Putamen (tissue), 1 donor: ENCODE measurements at regions not wholly inside any gene's neighbourhood (a gene's known extent, or its start where the extent isn't known, plus 50 kb on each side); places are given as distances from the start of the nearest gene placed in this dataset.
"Not testable (repeated sequence)": the region's sequence is repeated elsewhere in the genome, so short reads cannot be mapped to it uniquely, and the experiment has no call there.

ENCODE experiments used
- DNase-seq: peaks from one replicate; pipeline ENCODE4 v3.0.0-alpha.2; 2016; ENCODE audit warnings: low spot score

DNA sequence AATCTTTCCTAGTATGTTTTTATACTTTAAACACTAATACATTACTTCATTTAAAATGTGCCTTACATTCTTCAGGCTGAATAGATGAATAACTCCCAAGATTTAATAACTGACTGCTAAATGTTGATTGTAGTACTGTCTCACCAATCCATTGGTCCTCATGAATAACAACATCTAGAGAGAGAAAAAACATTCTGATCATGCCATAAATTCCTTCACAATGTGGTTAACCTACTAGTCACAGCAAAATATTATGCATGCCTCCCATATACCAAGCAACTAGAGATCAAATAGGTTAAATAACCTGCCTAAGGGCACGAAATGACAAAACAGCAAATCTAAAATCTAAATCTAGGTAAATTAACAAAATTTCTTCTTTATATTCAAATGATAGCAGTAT lies 66.2 kb downstream of the SYT15 start:
- not testable (repeated sequence) for DNase-seq

DNA sequence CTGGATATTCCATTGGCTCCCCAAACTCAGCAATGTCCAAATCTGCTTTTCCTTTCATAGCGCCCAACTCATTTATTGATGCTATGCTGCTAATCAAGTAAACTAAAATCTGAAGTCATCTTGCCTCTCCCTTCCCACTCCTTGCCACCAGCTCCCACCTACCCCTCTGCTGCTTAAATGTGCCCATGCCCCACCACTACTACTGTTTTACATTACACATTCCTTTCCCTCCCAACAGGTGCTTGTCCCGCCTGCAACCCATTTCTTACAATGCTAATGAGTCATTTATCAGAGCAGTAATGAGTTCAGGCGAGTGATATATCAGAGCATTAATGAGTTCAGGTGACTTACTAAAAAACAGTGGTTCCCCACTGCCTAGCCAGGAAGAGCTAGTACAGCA lies 67.2 kb downstream of the SYT15 start:
- not testable (repeated sequence) for DNase-seq

DNA sequence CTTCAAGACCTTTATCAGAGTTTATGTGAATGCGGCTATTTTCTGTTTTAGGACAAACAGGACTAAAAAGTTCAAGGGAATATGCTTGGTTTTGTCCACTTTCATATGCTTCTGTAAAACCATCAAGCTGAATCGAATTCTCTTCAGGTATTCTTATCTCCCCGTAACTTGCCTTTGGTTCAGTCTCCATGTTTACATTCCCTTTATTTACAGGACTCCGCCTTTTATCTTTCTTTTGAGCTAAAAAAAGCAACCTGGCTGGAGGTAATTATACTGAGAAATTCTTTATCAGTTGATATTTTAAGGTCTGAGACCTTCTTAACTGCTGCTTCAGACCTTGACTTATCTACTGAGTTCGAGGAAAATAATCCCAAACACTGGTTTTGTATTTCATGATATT lies 72.0 kb downstream of the SYT15 start:
- DNase-seq: not testable (repeated sequence)

DNA sequence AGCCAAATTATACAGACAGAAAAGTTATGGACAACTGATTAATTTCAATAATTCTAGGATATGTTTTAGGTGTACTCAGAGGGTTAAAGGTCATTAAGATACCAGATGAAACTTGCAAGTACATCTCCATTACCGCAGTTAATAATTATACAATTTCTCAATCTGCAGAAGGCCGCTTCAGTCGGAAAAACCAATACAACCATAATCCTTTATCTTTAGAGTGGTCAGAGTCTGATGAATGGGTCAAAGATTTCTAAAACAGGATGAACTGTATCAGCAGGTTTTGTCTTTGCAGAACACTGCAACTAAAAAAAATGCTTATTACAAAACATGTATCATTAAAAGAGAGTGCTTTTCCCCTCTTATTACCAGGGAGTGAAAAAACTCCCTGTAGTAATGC lies 78.5 kb downstream of the SYT15 start:
- DNase-seq: not testable (repeated sequence)

DNA sequence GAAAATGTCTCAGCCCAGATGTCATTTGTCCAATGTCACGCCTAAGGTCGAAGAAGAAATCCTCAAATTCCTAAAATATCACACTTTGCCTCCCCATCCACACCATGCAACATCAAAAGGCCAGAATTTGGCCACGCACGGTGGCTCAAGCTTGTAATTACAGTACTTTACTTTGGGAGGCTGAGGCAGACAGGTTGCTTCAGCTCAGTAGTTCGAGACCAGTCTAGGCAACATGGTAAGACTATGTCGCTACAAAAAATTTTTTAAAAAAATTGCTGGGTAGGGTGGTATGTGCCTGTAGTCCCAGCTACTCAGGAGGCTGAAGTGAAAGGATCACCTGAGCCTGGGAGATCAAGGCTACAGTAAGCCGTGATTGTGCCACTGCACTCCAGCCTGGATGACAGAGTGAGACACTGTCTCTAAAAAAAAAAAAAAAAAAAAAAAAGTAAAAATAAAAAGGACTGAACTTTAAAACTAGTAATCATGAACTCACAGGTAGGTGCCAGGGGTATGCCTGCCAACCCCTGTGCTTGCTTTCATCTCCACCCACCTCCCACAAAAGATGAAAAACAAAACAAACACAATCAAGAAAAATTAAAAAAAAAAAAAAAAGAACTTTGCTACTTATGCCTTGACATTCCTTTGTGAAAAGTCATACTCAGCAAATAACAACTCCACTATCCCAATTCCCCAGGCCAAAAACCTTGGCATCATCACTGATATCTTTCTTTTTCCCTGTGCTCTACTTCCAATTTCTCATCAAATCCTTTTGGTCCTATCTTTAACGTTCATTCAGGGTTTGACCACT lies 81.3 kb downstream of the SYT15 start:
- not testable (repeated sequence) for DNase-seq

DNA sequence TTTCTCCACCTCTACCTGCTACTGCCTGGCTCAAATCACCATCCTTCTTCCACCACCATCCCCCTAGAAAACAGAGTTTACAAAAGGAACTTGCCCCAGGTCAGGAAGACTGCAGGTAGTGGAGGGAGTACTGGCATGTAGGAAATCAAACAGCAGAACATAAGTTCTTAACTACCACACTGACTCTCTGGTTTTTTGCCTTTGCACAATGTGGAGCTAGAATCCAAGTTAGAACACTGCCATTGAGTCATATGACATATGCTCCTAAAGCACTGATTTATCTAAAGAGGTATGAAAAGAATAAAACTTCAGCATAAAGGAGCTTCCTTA lies 81.9 kb downstream of the SYT15 start:
- DNase-seq: not testable (repeated sequence)

DNA sequence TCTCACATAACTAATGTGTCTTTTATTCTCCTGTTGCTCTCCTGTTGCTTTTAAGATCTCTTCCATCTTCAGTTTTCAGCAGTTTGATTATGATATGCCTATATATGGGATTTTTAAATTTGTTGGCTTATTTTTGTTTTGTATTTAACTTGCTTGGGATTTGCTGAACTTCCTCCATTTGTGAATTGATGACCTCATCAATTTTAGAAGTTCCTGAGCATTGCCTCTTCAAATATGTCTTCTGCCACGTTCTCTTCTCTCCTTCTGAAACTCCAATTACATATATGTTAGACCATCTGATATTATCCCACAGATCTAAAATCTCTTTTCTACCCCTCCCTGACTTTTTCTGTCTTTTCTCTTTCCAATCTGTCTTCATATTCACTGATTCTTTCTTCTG lies 86.6 kb downstream of the SYT15 start:
- not testable (repeated sequence) for DNase-seq

DNA sequence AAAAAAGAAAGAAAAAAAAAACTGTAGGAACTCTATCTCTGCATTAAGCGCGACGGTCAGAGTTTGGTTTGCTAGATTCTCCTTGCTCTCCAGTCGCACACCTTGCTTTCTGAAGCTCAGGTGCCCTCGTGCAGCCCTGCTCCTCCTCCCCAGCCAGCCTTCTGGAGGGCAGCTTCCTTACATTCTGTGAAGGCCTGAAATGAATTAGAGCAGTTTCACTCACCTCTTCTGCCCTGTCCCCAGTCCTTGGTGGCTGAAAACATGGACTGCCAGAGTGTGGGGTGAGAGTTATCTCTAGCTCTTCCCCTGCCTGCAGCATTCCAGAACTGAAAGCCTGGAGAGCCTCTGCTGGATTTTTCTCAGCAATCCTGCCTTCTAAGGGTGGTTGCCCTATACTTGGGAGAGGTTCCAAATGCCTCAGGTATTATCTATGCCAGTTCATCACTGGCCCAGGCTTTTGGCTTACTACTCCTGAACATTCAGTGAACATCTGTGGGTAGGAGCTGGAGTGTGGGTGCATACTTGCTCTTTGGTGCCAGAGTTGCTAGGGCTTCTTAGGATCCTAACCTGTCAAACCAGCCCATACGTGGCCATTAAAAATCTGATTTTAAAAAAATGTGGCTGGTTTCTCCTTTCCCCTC lies 89.5 kb downstream of the SYT15 start:
- not testable (repeated sequence) for DNase-seq

DNA sequence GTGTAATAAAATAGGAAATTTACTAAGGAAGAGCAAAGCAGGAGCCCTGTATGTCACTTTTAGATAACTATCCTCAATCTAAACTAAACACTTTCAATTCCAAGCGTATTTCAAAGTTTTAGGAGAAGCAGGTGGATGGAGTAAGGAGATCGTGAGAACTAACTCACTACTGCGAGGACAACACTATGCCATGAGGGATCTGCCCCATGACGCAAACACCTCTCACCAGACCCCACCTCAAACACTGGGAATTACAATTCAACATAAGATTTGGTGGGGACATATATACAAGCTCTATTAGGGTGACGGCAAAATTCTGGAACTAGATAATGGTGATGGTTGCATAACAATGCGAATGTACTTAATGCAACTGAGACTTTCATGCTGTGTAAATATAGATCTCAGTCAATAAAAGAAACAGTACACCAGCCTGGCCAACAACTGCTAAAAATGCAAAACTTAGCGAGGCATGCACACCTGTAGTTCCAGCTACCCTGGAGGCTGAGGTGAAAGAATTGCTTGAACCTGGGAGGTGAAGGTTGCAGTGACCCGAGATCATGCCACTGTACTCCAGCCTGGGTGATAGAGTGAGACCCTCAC lies 99.0 kb downstream of the SYT15 start:
- not testable (repeated sequence) for DNase-seq

DNA sequence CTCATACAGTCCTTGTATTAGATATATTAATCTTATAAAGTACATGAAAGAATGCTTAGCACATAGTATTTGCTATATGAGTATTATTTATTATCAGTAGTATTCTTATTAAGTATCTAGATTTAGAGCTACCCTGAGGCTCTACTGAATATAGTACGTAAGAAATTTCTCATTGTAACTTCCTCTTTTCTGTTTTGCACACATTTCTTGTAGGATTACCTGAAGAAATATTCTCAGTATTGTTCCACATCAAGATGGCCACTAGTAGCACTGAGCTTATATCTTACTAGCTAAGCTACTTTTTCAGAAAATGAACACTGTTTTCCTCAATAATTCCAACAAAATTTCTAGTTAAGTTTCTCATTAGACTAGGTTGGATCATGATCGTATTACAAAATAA lies 112.5 kb downstream of the SYT15 start:
- not testable (repeated sequence) for DNase-seq

DNA sequence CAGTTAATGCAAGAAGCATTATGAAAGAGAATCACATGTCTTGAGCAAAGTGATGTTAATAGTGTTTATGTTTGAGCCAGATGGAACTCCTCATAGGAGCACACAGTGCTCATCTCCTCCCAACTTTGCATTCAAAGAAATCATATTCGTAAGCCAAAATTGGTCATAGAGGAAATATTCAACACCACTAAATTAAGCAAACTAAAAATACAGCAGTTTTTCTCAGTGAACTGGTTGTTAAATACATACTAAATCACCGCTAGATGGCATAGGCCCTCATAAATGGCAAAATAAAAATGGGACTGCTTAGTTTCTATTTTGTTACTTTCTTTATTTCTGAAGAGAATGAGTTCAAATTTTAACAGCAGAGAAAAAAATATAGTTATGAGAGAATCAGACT lies 114.3 kb downstream of the SYT15 start:
- not testable (repeated sequence) for DNase-seq

DNA sequence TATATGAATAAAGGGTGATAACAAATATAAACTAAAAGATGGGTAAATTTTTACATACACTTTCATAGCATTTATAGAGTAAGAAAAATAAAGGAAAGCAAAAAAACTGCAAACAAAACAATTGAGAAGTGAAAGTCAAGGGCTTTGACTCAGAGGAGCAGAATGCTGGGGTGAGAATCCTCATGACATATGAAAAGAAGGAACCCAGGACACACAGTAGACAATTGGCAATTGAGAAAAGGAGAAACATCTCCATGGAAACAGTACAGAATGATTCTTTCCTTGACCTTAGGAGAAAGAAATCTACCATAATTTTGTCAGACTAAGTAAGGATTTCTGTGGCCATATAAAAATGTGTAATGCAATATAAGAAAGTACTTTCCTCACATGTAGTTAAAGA lies 138.3 kb downstream of the SYT15 start:
- not testable (repeated sequence) for DNase-seq

DNA sequence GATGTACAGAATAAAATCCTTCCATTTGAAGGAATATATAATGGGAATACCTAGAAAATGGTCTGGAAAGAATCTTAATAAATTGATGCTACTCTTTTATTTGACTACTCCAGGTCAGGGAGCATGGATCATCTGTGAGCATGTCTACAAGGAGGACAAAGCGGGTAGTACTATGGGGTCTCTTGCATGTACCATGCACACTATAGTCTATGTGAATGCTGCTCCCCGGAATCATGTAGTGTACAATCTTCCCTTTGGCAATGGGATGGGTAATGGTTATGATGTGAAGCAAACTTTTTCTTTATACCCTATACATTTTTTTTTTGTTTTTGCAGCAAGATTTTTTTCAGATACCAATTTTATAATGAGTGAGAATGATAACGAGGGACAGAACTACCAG lies 139.1 kb downstream of the SYT15 start:
- not testable (repeated sequence) for DNase-seq

DNA sequence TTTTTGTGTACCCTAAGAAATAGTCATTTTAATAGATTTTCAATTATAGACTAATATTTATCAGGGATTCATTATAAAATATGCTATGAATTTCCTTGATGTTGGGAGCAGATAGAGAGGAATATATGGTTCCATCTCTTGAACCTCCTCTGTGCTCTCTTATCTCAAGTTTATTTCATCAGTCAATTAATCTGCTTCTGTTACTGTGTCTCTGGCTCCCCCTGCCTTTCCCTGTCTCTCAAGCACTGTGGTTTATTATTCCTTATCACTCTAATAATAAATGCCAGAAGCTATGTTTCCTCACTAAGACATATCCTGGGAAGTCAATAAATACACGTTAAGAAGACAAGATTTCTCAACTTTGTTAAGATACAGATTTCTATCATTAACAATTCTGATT lies 141.5 kb downstream of the SYT15 start:
- DNase-seq: peak; percentile 4

DNA sequence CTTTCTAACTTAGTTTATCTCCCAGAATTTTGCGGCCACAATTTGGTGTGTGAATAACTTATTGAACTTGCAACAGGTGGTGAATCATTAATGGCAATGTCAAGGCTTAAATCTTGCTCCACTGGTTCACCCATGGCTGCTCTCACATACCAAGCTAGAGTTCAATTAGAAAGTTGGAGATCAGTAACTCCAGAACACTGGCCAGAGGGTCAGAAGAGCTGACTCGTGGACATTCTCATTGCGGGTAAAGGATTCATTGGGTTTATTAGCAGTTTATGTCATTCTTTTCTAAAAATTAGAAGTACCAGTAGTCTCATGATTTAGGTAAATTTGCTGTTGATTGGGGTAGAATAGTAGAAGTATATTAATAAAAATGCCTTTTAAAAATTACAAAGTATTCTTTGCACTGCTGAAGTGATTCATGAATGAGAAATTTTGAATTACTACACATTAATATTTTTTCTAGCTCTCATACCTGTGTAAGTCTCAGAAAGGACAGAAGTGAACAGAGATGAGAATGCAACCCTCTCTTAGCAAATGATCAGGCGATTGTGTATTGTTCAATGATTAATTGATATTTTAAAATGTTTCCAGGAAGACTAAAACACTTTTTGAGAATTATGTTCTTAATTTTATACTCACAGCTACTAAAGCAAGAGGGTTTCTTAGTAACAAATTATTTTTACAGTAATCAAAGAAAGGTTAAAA lies 142.0 kb downstream of the SYT15 start:
- not testable (repeated sequence) for DNase-seq

DNA sequence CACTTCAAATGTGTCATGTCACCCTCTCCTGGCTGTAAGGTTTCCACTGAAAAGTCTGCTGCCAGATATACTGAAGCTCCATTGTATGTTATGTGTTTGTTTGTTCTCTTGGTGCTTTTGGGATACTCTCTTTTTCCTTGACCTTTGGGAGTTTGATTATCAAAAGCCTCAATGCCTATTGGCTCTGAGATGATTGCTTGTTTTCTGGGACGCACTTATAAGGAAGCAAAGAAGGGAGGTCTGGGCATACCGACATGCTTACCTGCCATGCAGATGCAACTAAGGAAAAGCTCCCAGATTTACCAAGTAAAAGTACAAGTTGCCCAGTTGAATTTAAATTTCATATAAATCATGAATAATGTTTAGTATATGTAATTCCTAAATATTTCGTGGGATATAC lies 145.3 kb downstream of the SYT15 start:
- not testable (repeated sequence) for DNase-seq

DNA sequence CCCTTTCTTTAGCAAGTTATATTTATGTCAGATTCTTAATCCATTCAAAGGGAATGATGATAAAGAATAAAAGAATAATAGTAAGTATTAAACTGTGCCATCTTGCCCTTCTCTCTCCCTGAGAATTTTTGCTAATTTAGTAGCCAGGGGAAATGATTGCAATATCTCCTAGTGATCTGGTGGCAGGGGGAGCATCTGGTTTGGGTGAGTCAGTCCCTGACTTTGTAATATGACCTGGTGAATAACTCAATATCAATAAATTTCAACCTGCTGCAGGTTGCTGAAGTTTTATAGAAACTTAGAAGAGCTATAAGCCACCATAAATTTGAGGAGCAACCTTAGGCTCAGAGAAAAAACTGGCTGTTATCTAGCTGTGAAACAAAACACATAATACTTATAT lies 149.4 kb downstream of the SYT15 start:
- DNase-seq: not testable (repeated sequence)

DNA sequence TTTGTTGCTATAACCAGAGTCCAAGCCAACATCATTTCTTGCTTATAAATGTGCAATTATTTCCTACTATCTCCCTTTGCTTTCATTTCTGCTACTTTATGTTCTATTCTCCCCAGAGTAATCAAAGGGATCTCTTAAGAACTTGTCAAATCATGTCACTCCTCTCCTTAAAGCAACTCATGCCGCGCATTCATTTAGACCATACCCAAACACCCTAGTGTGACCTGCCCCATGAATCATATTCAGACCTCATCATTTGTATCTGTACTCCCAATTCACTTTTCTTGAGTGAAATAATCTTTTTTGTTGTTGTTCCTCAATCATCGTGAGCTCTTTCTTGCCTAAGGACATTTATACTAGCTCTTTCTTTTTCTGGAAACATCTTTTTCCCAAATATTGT lies 151.8 kb downstream of the SYT15 start:
- DNase-seq: not testable (repeated sequence)

DNA sequence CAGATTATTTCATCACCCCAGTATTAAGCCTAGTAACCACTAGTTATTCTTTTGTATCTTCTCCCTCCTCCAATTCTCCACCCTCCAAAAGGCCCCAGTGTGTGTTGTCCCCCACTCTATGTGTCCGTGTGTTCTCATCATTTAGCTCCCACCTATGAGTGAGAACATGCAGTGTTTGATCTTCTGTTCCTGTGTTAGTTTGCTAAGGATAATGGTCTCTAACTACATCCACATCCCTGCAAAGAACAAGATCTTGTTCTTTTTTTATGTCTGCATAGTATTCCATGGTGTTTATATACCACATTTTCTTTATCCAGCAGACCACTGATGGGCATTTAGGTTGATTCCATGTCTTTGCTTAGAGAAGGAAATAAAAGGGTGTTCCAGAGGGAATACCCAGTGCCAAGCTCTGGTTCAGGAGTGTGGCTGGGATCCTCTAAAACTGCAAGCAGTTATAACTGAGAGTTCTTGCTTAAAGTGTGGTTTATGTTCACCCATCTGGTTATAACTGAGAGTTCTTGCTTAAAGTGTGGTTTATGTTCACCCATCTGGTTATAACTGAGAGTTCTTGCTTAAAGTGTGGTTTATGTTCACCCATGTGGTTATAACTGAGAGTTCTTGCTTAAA lies 154.8 kb downstream of the SYT15 start:
- not testable (repeated sequence) for DNase-seq

DNA sequence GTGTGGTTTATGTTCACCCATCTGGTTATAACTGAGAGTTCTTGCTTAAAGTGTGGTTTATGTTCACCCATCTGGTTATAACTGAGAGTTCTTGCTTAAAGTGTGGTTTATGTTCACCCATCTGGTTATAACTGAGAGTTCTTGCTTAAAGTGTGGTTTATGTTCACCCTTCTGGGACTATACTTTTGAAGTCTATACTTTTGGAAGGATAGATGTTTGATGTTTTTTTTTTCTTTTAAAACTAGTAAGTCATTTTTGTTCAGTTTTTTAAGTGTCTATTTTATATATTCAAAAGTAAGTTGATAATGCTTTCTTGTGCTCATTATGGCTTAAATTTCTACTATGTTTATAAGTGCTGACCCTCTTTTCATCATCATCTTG lies 155.3 kb downstream of the SYT15 start:
- DNase-seq: not testable (repeated sequence)

DNA sequence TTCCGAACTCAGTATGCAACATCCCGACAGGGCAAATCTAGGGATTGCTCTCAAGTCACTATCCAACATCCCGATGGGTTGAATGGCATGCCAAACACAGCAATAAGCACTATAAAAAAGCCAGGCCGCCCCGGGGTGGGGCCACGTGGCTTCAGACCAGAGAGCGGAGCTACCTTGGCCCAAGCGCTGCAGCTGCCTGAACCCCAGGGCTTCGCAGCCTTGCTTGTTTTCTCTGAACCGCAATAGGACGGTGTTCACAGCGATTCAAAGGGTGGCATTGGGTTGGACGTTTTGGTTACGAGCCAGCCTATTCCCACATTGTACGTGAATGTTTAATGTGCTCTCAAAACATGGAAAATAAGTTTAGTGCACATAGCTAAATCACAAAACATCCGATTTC lies 161.0 kb downstream of the SYT15 start:
- not testable (repeated sequence) for DNase-seq

DNA sequence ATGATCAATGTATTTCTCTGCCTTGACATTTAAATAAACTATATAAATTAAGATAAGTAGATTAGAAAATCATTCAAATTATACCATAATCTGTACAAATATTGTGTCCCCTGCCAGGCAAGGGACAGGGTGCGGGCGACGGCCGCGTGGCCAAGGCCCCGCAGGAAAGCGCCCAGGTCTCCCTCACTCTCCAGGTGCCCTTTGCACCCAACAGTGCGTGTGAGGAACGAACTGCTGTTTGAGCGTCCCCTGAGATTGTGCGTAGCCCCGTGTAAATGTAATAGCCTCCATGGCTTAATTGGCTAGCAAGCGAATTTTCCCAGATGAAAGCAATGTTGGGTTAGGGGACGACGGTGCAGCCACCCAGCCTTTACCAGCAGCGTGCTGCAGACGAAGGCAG lies 161.4 kb downstream of the SYT15 start:
- DNase-seq: not testable (repeated sequence)
